Activated CD8-positive, alpha-beta T cell treated with anti-CD3 and anti-CD28 coated beads for 36 hours (primary cell): ENCODE measurements at regions not wholly inside any gene's neighbourhood (a gene's known extent, or its start where the extent isn't known, plus 50 kb on each side); places are given as distances from the start of the nearest gene placed in this dataset.

ENCODE experiments used
- ATAC-seq: fragments of 200-7000 bp; cut with Tn5 transposase; one replicate; pipeline ENCODE4 v1.10.0; 2021; ENCODE audit warnings: mild to moderate bottlenecking, moderate library complexity
- CTCF ChIA-PET: fragments of 350-600 bp; sonication (Branson Sonifier 250); formaldehyde crosslinking; loops from one replicate; lab custom pipeline; 2021; ENCODE audit warnings: antibody characterized with exemption; lab: Charles Lee
- POLR2A ChIA-PET: fragments of 350-600 bp; sonication (Branson Sonifier 250); formaldehyde crosslinking; loops from one replicate; lab custom pipeline; 2021; ENCODE audit warnings: antibody characterized with exemption; lab: Charles Lee
- DNase-seq: peaks from one replicate; pipeline ENCODE4 v3.0.0-alpha.2; 2020
- H3K27ac Mint-ChIP-seq: one replicate; pipeline ENCODE4 v1.8.0; 2021; ENCODE audit warnings: mild to moderate bottlenecking, mixed read lengths
- H3K27me3 Mint-ChIP-seq: one replicate; pipeline ENCODE4 v1.8.0; 2021; ENCODE audit warnings: mixed read lengths
- H3K36me3 Mint-ChIP-seq: one replicate; pipeline ENCODE4 v1.8.0; 2021; ENCODE audit warnings: low read depth, mixed read lengths
- H3K4me1 Mint-ChIP-seq: one replicate; pipeline ENCODE4 v1.8.0; 2021; ENCODE audit warnings: low read depth, mixed read lengths
- H3K4me3 Mint-ChIP-seq: one replicate; pipeline ENCODE4 v1.8.0; 2021; ENCODE audit warnings: mild to moderate bottlenecking, moderate library complexity, mixed read lengths
- H3K9me3 Mint-ChIP-seq: one replicate; pipeline ENCODE4 v1.8.0; 2021; ENCODE audit warnings: mixed read lengths
- CTCF ChIP-seq: fragments of 200-600 bp; IDR thresholded peaks from one replicate; pipeline ENCODE4 v1.8.0; 2022; ENCODE audit warnings: antibody characterized with exemption, mild to moderate bottlenecking
- intact Hi-C: fragments of 100-400 bp; cut with micrococcal nuclease; formaldehyde crosslinking; loops from one replicate; pipeline ENCODE4 v1.10.0; 2022

GRCh38 chr4:152016303-152016620 lies 255.5 kb upstream of the GATB start:
- Mint-ChIP-seq H3K27ac (no peak overlapping the region), H3K27me3 (no peaks in the 10 kb centered on the region), H3K9me3 (no peaks in the 10 kb centered on the region), H3K4me1 (peaks cover 22% of the 10 kb centered on the region), H3K36me3 (no peaks in the 10 kb centered on the region), H3K4me3 (no peak overlapping the region)
- ChIA-PET POLR2A (no interaction called here), CTCF (no interaction called here)
- ATAC-seq (no peak), DNase-seq (no peak)
- intact Hi-C loops = no loop called here
- no peak for TF ChIP-seq CTCF

DNA sequence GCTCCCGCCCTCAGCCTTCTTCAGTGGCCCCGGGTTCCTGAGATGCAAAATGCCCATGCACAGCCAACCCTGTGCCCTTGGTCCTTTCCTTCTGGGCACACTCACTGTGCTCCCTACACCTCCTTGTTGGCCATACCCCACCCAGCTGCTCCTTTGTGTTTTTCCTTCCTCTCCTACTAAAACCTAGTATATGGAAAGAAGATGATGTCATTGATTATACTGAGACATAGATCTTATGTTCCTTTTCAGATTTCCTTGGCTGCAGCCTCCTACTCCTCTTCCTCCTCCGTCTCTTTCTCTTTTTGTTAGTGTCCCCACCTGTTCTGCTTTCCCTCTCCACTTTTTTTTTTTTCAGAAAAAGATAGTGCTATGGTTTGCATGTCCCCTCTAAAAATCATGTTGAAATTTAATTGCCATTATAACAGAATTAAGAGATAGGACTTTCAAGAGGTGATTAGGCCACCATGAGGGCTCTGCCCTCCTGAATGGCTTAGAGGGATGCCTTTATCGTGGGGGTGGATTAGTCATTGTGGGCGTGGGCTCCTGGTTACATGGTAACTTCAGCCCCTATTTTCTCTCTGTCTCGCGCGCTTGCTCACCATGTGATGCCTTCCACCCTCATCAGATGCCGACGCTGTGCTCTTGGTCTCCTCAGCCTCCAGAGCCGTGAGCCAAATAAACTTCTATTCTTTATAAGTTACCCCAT lies 254.9 kb upstream of the GATB start:
- no peaks in the 10 kb centered on the region for H3K27me3 Mint-ChIP-seq
- no peak for DNase-seq
- H3K36me3 Mint-ChIP-seq = no peaks in the 10 kb centered on the region
- no peak overlapping the region for H3K4me3 Mint-ChIP-seq
- POLR2A ChIA-PET = interaction anchor here (0.7 kb wide), 1 partner anchor 135 kb away, joined by 3 read pairs; no protein-coding TSS in a partner anchor
- no peak overlapping the region for H3K27ac Mint-ChIP-seq
- peaks cover 27% of the 10 kb centered on the region for H3K4me1 Mint-ChIP-seq
- intact Hi-C loops = no loop called here
- ATAC-seq = no peak
- CTCF ChIA-PET = no interaction called here
- no peak for TF ChIP-seq CTCF
- H3K9me3 Mint-ChIP-seq = no peaks in the 10 kb centered on the region

- TF ChIP-seq CTCF = no peak
- no peaks in the 10 kb centered on the region for H3K27me3 Mint-ChIP-seq
- ATAC-seq (peak; percentile 91), DNase-seq (peak; percentile 73)
- no peak overlapping the region for H3K27ac Mint-ChIP-seq
- ChIA-PET CTCF (no interaction called here), POLR2A (no interaction called here)
- intact Hi-C loops = no loop called here
- H3K4me3 Mint-ChIP-seq = no peak overlapping the region
- no peaks in the 10 kb centered on the region for H3K9me3 Mint-ChIP-seq
- no peaks in the 10 kb centered on the region for H3K36me3 Mint-ChIP-seq
- H3K4me1 Mint-ChIP-seq = peaks cover 38% of the 10 kb centered on the region
These were observed 253.5 kb upstream of the GATB start for GRCh38 chr4:152014280-152014679.

GRCh38 chr4:152011469-152011868 lies 250.7 kb upstream of the GATB start:
- H3K9me3 Mint-ChIP-seq = no peaks in the 10 kb centered on the region
- DNase-seq (no peak), ATAC-seq (no peak)
- no peaks in the 10 kb centered on the region for H3K36me3 Mint-ChIP-seq
- H3K27ac Mint-ChIP-seq = no peak overlapping the region
- ChIA-PET CTCF (no interaction called here), POLR2A (interaction anchor here (0.6 kb wide), 1 partner anchor 13 kb away, joined by 3 read pairs; no protein-coding TSS in a partner anchor)
- H3K27me3 Mint-ChIP-seq = no peaks in the 10 kb centered on the region
- peaks cover 38% of the 10 kb centered on the region for H3K4me1 Mint-ChIP-seq
- no peak overlapping the region for H3K4me3 Mint-ChIP-seq
- intact Hi-C loops = no loop called here
- no peak for TF ChIP-seq CTCF

DNA sequence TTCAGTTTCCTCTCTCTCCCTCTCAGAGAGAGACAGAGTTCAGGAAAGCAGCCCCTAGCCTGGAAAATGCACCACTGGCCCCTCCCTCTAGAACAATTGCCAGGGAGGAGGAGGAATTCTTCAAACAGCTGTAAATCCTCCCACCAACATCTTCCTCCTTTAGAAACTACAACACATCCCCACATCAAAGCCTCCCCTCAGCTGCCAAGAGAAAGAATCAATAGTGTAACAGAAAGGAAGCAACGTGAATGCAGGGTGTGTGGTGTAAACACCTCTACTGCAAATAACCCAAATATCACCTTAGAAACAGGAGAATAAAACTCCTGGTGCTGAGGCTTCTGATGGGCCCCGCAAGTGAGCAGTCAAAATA lies 249.9 kb upstream of the GATB start:
- intact Hi-C loops = no loop called here
- no peak for TF ChIP-seq CTCF
- H3K27me3 Mint-ChIP-seq = no peaks in the 10 kb centered on the region
- ChIA-PET POLR2A (interaction anchor here (0.6 kb wide), 1 partner anchor 14 kb away, joined by 3 read pairs; no protein-coding TSS in a partner anchor), CTCF (no interaction called here)
- no peak overlapping the region for H3K4me3 Mint-ChIP-seq
- H3K4me1 Mint-ChIP-seq = peaks cover 37% of the 10 kb centered on the region
- ATAC-seq (no peak), DNase-seq (no peak)
- H3K9me3 Mint-ChIP-seq = no peaks in the 10 kb centered on the region
- no peak overlapping the region for H3K27ac Mint-ChIP-seq
- no peaks in the 10 kb centered on the region for H3K36me3 Mint-ChIP-seq
